PC-9 (cell line): ENCODE measurements at regions not wholly inside any gene's neighbourhood (a gene's known extent, or its start where the extent isn't known, plus 50 kb on each side); places are given as distances from the start of the nearest gene placed in this dataset.

Source experiments
- BruUV-seq: library from RNA; stranded (reverse); fragments of 400-500 nt; replicated peaks from 2 replicates; lab custom pipeline; 2021; lab: Mats Ljungman, UMichigan
- CTCF ChIA-PET: fragments of 300-600 bp; sonication (Branson Sonifier 250); formaldehyde crosslinking; loops from one replicate; lab custom pipeline; 2022; ENCODE audit warnings: antibody characterized with exemption; lab: Charles Lee
- POLR2A ChIA-PET: fragments of 300-600 bp; sonication (Branson Sonifier 250); formaldehyde crosslinking; loops from one replicate; lab custom pipeline; 2022; ENCODE audit warnings: antibody characterized with exemption; ENCODE audit not compliant: unreplicated experiment; lab: Charles Lee
- DNase-seq, 2 experiments: peaks; one replicate each; pipeline versions ENCODE4 v3.0.0 to v3.0.0-alpha.2; 2015 to 2022; ENCODE audit warnings: mixed read lengths in 1 of 2
- H2AFZ ChIP-seq: fragments of 200-600 bp; sonication (generic); 2 replicates; pipeline ENCODE4 v1.8.1; 2017; ENCODE audit warnings: antibody characterized with exemption
- H3F3A ChIP-seq: fragments of 200-600 bp; sonication (generic); 2 replicates; pipeline ENCODE4 v1.8.1; 2017; ENCODE audit warnings: antibody characterized with exemption, mild to moderate bottlenecking, low read depth; ENCODE audit not compliant: insufficient read depth
- H3K27ac ChIP-seq: fragments of 200-600 bp; sonication (generic); 2 replicates; pipeline ENCODE4 v1.6.1; 2016; ENCODE audit warnings: mixed run types
- H3K27me3 ChIP-seq: fragments of 200-600 bp; sonication (generic); 2 replicates; pipeline ENCODE4 v1.6.1; 2016; ENCODE audit warnings: low read depth, mixed run types; ENCODE audit not compliant: insufficient read depth
- H3K36me3 ChIP-seq: fragments of 200-600 bp; sonication (generic); 2 replicates; pipeline ENCODE4 v1.6.1; 2016; ENCODE audit warnings: low read depth, mixed run types
- H3K4me1 ChIP-seq: fragments of 200-600 bp; sonication (generic); replicated peaks from 2 replicates; pipeline ENCODE4 v1.6.1; 2016; ENCODE audit warnings: mixed run types; ENCODE audit not compliant: insufficient read depth
- H3K4me2 ChIP-seq: fragments of 200-600 bp; sonication (generic); 2 replicates; pipeline ENCODE4 v1.6.1; 2017; ENCODE audit warnings: mixed run types
- H3K4me3 ChIP-seq: fragments of 200-600 bp; sonication (generic); 2 replicates; pipeline ENCODE4 v1.6.1; 2016; ENCODE audit warnings: mixed run types
- H3K79me2 ChIP-seq: fragments of 200-600 bp; sonication (generic); 2 replicates; pipeline ENCODE4 v1.6.1; 2017; ENCODE audit warnings: low read depth, mixed run types
- H3K9me2 ChIP-seq: fragments of 200-600 bp; sonication (generic); 2 replicates; pipeline ENCODE4 v1.8.1; 2017; ENCODE audit warnings: mild to moderate bottlenecking; ENCODE audit not compliant: insufficient read depth
- H3K9me3 ChIP-seq: fragments of 200-600 bp; sonication (generic); 2 replicates; pipeline ENCODE4 v1.8.1; 2016; ENCODE audit warnings: low read depth; ENCODE audit not compliant: insufficient read depth
- H4K20me1 ChIP-seq: fragments of 200-600 bp; sonication (generic); 2 replicates; pipeline ENCODE4 v1.8.1; 2017; ENCODE audit not compliant: insufficient read depth
- CTCF ChIP-seq: fragments of 200-600 bp; sonication (generic); conservative IDR thresholded peaks from 2 replicates; pipeline ENCODE4 v1.6.1; 2017; ENCODE audit warnings: mixed run types, antibody characterized with exemption, mild to moderate bottlenecking, moderate library complexity
- EZH2 ChIP-seq: fragments of 200-600 bp; sonication (generic); IDR thresholded peaks from 2 replicates; pipeline ENCODE4 v1.8.0; 2017; ENCODE audit warnings: antibody characterized with exemption, low read depth
- intact Hi-C: fragments of 100-400 bp; cut with micrococcal nuclease; formaldehyde crosslinking; loops from one replicate; pipeline ENCODE4 v1.10.0; 2022; ENCODE audit not compliant: unreplicated experiment

GRCh38 chr6:81289229-81289628 is 463.3 kb downstream of the TENT5A start:
- no peak overlapping the region for H3K4me2 ChIP-seq
- intact Hi-C loops = no loop called here
- H3K9me2 ChIP-seq = no peaks in the 10 kb centered on the region
- ChIA-PET POLR2A (no interaction called here), CTCF (no interaction called here)
- TF ChIP-seq EZH2 = no peak
- no peaks in the 10 kb centered on the region for H3K79me2 ChIP-seq
- DNase-seq = no peak
- H3K36me3 ChIP-seq = no peaks in the 10 kb centered on the region
- no peaks in the 10 kb centered on the region for H3K4me1 ChIP-seq
- no peak overlapping the region for H3K27ac ChIP-seq
- no peak overlapping the region for H2AFZ ChIP-seq
- BruUV-seq = no TSS peak
- H3K9me3 ChIP-seq = no peaks in the 10 kb centered on the region
- H4K20me1 ChIP-seq = no peaks in the 10 kb centered on the region
- no peak overlapping the region for H3K4me3 ChIP-seq
- no peaks in the 10 kb centered on the region for H3F3A ChIP-seq
- H3K27me3 ChIP-seq = no peaks in the 10 kb centered on the region

DNA sequence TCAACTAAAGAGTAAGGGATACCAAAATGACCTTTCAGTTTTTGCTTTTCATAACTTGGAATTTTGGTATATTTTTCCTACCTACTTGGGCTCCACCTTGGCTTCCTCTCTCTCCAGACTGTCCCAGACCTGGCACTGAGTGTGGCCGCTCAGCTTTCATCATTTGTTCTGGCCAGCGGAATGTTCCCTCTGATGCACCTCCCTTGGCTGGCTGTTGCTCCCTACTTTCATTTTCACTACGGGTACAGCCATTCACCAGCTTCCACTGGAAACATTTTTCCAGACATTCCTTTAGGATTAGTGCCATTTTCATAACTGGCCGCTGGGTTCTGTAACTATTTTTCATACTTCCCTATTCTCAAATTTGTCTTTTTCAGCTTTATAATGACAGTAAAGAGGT is 487.4 kb downstream of the TENT5A start:
- Histone ChIP-seq H3F3A (no peaks in the 10 kb centered on the region), H3K4me1 (no peaks in the 10 kb centered on the region), H3K27me3 (no peaks in the 10 kb centered on the region), H3K27ac (no peak overlapping the region), H3K4me3 (no peak overlapping the region), H3K79me2 (no peaks in the 10 kb centered on the region), H3K9me3 (no peaks in the 10 kb centered on the region), H3K4me2 (0 out of 2 replicates have a peak overlapping the region, but pooled peaks have one; percentile 34), H2AFZ (no peak overlapping the region), H3K36me3 (no peaks in the 10 kb centered on the region), H3K9me2 (no peaks in the 10 kb centered on the region), H4K20me1 (no peaks in the 10 kb centered on the region)
- intact Hi-C loops = no loop called here
- CTCF ChIA-PET = interaction anchor here (0.6 kb wide), 1 partner anchor 60 kb away, joined by 3 read pairs; no protein-coding TSS in a partner anchor
- TF ChIP-seq CTCF = no peak
- TF ChIP-seq EZH2 = no peak
- no TSS peak for BruUV-seq
- POLR2A ChIA-PET = interaction anchor here (0.7 kb wide), 1 partner anchor 487 kb away, joined by 7 read pairs; no protein-coding TSS in a partner anchor
- DNase-seq = peak in 1 of 2 experiments; percentile 5

DNA sequence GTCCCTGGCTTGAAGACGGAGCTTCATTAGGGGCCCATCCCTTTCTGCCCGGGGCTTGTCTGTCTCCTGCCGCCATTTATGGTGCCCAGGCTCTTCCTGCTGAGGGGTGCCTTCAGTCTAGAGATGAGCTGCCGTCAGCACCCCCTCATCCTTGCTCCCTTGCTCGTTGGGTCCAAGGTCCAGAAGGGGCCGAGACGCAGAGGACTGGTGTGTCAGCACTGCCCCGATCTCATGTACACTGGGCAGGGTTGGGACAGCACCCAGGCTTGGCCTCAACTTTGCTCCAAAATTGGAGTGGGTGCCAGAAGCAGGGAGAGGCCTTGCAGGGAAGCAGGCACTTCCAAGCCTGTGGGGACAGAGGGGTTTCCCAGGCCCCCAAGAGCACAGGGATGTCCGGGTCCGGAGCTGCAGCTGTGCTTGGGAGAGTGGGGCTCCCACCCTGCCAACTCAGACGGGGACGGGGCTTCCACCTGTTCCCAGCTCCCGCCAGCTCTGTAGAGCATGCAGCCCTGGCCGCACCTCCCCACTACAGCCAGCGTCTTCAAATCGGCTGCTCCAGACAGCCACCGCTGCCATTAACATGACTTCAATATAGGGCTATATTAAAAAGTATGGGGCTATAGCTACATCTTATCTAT is 488.8 kb downstream of the TENT5A start:
- Histone ChIP-seq H3K27ac (no peak overlapping the region), H2AFZ (no peak overlapping the region), H3K36me3 (no peaks in the 10 kb centered on the region), H3K79me2 (no peaks in the 10 kb centered on the region), H3K27me3 (no peaks in the 10 kb centered on the region), H3K9me3 (no peaks in the 10 kb centered on the region), H3K9me2 (no peaks in the 10 kb centered on the region), H3F3A (no peaks in the 10 kb centered on the region), H3K4me3 (no peak overlapping the region), H4K20me1 (no peaks in the 10 kb centered on the region), H3K4me2 (no peak overlapping the region), H3K4me1 (no peaks in the 10 kb centered on the region)
- TF ChIP-seq EZH2 (no peak), CTCF (no peak)
- no peak for DNase-seq
- CTCF ChIA-PET = no interaction called here
- no TSS peak for BruUV-seq
- intact Hi-C loops = no loop called here
- POLR2A ChIA-PET = no interaction called here
